SK-N-SH (cell line): ENCODE measurements at regions not wholly inside any gene's neighbourhood (a gene's known extent, or its start where the extent isn't known, plus 50 kb on each side); places are given as distances from the start of the nearest gene placed in this dataset.

Experiments
- CTCF ChIA-PET: fragments of 300-600, 350-600 bp; formaldehyde crosslinking; extraction: SDS; loops from one replicate; lab custom pipeline; 2021; lab: Yijun Ruan, JAX
- POLR2A ChIA-PET: fragments of 350-600 bp; sonication (Branson Sonifier 250); formaldehyde crosslinking; extraction: SDS; loops from one replicate; lab custom pipeline; 2020; ENCODE audit warnings: antibody characterized with exemption, inconsistent platforms; lab: Yijun Ruan, JAX
- DNase-seq: peaks from one replicate; pipeline ENCODE4 v3.0.0; 2012
- H2AFZ ChIP-seq: fragments of 200-600 bp; sonication (generic); 2 replicates; pipeline ENCODE4 v1.8.1; 2016; ENCODE audit warnings: antibody characterized with exemption, mild to moderate bottlenecking, low read depth
- H3F3A ChIP-seq: fragments of 200-600 bp; sonication (generic); replicated peaks from 2 replicates; pipeline ENCODE3; 2016; ENCODE audit warnings: antibody characterized with exemption, mild to moderate bottlenecking; ENCODE audit not compliant: insufficient read depth
- H3K27ac ChIP-seq, 2 experiments: fragments of 200-500 bp in 1 of 2; fragments of 200-600 bp in 1 of 2; sonication (Bioruptor generic) in 1 of 2; sonication (generic), shearing (Covaris generic) in 1 of 2; 2 replicates each; pipeline versions ENCODE4 v1.5.1 to v1.6.1; 2014 to 2016; ENCODE audit warnings: low read depth in 2 of 2, inconsistent platforms in 1 of 2, low read length in 1 of 2, mild to moderate bottlenecking in 1 of 2, mixed read lengths in 1 of 2
- H3K27me3 ChIP-seq: fragments of 200-600 bp; sonication (generic), shearing (Covaris generic); 2 replicates; pipeline ENCODE4 v1.6.1; 2016; ENCODE audit warnings: mixed run types; ENCODE audit not compliant: insufficient read depth
- H3K36me3 ChIP-seq, 2 experiments: fragments of 200-500 bp in 1 of 2; fragments of 200-600 bp in 1 of 2; sonication (Bioruptor generic) in 1 of 2; sonication (generic) in 1 of 2; replicated peaks in 1 of 2; 2 replicates each; pipeline versions ENCODE3 to v1.5.1; 2014 to 2016; ENCODE audit warnings: low read length in 1 of 2, mild to moderate bottlenecking in 1 of 2; ENCODE audit not compliant: insufficient read depth in 2 of 2, control insufficient read depth in 1 of 2
- H3K4me1 ChIP-seq, 2 experiments: fragments of 200-500 bp in 1 of 2; fragments of 200-600 bp in 1 of 2; sonication (Bioruptor generic) in 1 of 2; sonication (generic), shearing (Covaris generic) in 1 of 2; 2 replicates each; pipeline versions ENCODE4 v1.5.1 to v1.6.1; 2014 to 2016; ENCODE audit warnings: low read depth in 1 of 2, low read length in 1 of 2, mixed run types in 1 of 2; ENCODE audit not compliant: insufficient read depth in 2 of 2, control insufficient read depth in 1 of 2
- H3K4me2 ChIP-seq: fragments of 200-600 bp; sonication (generic), shearing (Covaris generic); 2 replicates; pipeline ENCODE4 v1.6.1; 2017; ENCODE audit warnings: mixed run types
- H3K4me3 ChIP-seq, 2 experiments: fragments of 200-500 bp in 1 of 2; fragments of 200-600 bp in 1 of 2; sonication (Bioruptor generic) in 1 of 2; sonication (generic), shearing (Covaris generic) in 1 of 2; 2 replicates each; pipeline versions ENCODE4 v1.5.1 to v1.8.1; 2014 to 2016; ENCODE audit warnings: low read depth in 2 of 2, inconsistent platforms in 1 of 2, low read length in 1 of 2, mild to moderate bottlenecking in 1 of 2, mixed read lengths in 1 of 2, moderate library complexity in 1 of 2
- H3K79me2 ChIP-seq: fragments of 200-600 bp; sonication (generic); 2 replicates; pipeline ENCODE4 v1.8.1; 2017; ENCODE audit warnings: mild to moderate bottlenecking; ENCODE audit not compliant: insufficient read depth
- H3K9ac ChIP-seq: fragments of 200-600 bp; sonication (generic); 2 replicates; pipeline ENCODE4 v1.6.1; 2017; ENCODE audit warnings: mixed run types
- H3K9me2 ChIP-seq: fragments of 200-600 bp; sonication (generic); 2 replicates; pipeline ENCODE4 v1.6.1; 2017; ENCODE audit warnings: mixed run types
- H3K9me3 ChIP-seq: fragments of 200-600 bp; sonication (generic); 2 replicates; pipeline ENCODE4 v1.6.1; 2017; ENCODE audit warnings: mixed run types, mild to moderate bottlenecking, moderate library complexity
- H4K20me1 ChIP-seq: fragments of 200-600 bp; sonication (generic); 2 replicates; pipeline ENCODE4 v1.6.1; 2017; ENCODE audit warnings: mild to moderate bottlenecking, mixed run types; ENCODE audit not compliant: insufficient read depth
- ELF1 ChIP-seq: IDR thresholded peaks from 2 replicates; pipeline ENCODE4 v1.4.0; 2012
- EP300 ChIP-seq, 2 experiments: IDR thresholded peaks; 2 replicates each; pipeline versions ENCODE4 v1.4.0 to v1.6.1; 2012; ENCODE audit warnings: borderline replicate concordance in 1 of 2, low read depth in 1 of 2, low read length in 1 of 2
- EZH2phosphoT487 ChIP-seq: fragments of 200-600 bp; sonication (generic); IDR thresholded peaks from 2 replicates; pipeline ENCODE4 v1.6.1; 2017; ENCODE audit warnings: low read depth, mixed run types, mild to moderate bottlenecking, antibody characterized with exemption, moderate library complexity, borderline replicate concordance
- FOXJ3 ChIP-seq: sonication (generic); formaldehyde crosslinking; IDR thresholded peaks from 2 replicates; pipeline ENCODE4 v1.5.1; 2020; ENCODE audit warnings: mild to moderate bottlenecking, missing genetic modification reagents
- JUND ChIP-seq: IDR thresholded peaks from 2 replicates; pipeline ENCODE4 v1.4.0; 2012
- MEF2A ChIP-seq: IDR thresholded peaks from 2 replicates; pipeline ENCODE4 v1.4.0; 2012; ENCODE audit warnings: low read depth, borderline replicate concordance
- NRF1 ChIP-seq: IDR thresholded peaks from 2 replicates; pipeline ENCODE4 v1.6.1; 2012; ENCODE audit warnings: low read depth, mild to moderate bottlenecking, low read length
- POLR2AphosphoS5 ChIP-seq: IDR thresholded peaks from 2 replicates; pipeline ENCODE4 v1.6.1; 2012; ENCODE audit warnings: low read depth, low read length
- RAD21 ChIP-seq: IDR thresholded peaks from 2 replicates; pipeline ENCODE4 v1.6.1; 2012; ENCODE audit warnings: mild to moderate bottlenecking, low read length
- REST ChIP-seq: IDR thresholded peaks from 2 replicates; pipeline ENCODE4 v1.6.1; 2012; ENCODE audit warnings: mild to moderate bottlenecking, low read depth, low read length, moderate library complexity
- RXRA ChIP-seq: IDR thresholded peaks from 2 replicates; pipeline ENCODE4 v1.4.0; 2012; ENCODE audit warnings: low read depth, mild to moderate bottlenecking, borderline replicate concordance
- SIN3A ChIP-seq: IDR thresholded peaks from 2 replicates; pipeline ENCODE4 v1.6.1; 2012; ENCODE audit warnings: low read depth, mild to moderate bottlenecking, low read length, moderate library complexity, borderline replicate concordance
- SMC3 ChIP-seq: IDR thresholded peaks from 2 replicates; pipeline ENCODE4 v1.6.1; 2012; ENCODE audit warnings: low read depth, low read length, improper control_type of control experiment
- TCF12 ChIP-seq: IDR thresholded peaks from 2 replicates; pipeline ENCODE4 v1.4.0; 2012
- YY1 ChIP-seq: IDR thresholded peaks from 2 replicates; pipeline ENCODE4 v1.4.0; 2012; ENCODE audit warnings: low read depth, mild to moderate bottlenecking
- WGBS: methylation state at CpG from one replicate; pipeline ENCODE4 v1.1.6; 2017; ENCODE audit warnings: low lambda C conversion rate; 5-methylcytosine and 5-hydroxymethylcytosine counted together
- TF ChIP-seq, protein P1 (sequence below): IDR thresholded peaks from 2 replicates; pipeline ENCODE4 v1.4.0; 2012; ENCODE audit warnings: low read depth, borderline replicate concordance

DNA sequence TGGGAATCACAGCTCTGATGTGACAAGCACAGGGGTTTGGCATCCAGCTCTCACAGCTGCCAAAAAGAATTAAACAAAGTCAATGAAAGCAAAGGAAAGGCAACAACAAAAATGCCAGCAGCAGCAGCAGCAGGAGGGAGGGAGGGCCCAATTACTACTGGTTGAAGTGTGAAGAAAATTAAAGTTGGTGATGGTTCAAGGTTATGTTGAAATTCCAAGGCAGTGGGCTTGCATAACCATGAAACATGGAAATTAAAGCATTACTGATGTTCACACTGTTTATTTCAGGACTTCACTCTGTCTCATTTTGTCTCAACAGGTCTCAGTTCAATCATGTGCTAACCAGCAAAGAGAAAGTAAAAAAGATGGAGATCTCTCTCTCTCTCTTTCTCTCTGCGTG, 220.3 kb upstream of the LYPLAL1 start:
- no peak for TF ChIP-seq JUND
- no peak for TF ChIP-seq SIN3A
- no peak for TF ChIP-seq EP300 (IDR thresholded peaks at IDR 0.05; ENCODE audit: borderline replicate concordance in 1 of 2, low read depth in 1 of 2, low read length in 1 of 2)
- no peak for TF ChIP-seq ELF1
- no peak for TF ChIP-seq SMC3
- TF ChIP-seq REST = no peak
- TF ChIP-seq POLR2AphosphoS5 = no peak
- no peak for TF ChIP-seq YY1
- TF ChIP-seq TCF12 = no peak
- no peak for TF ChIP-seq MEF2A
- no peak for TF ChIP-seq EZH2phosphoT487
- no peaks in the 10 kb centered on the region for H3K9me3 ChIP-seq
- no peak overlapping the region for H3K27ac ChIP-seq
- H3K4me2 ChIP-seq = no peak overlapping the region
- no peak overlapping the region for H3K4me3 ChIP-seq
- no peaks in the 10 kb centered on the region for H3K27me3 ChIP-seq
- no peak overlapping the region for H3K9ac ChIP-seq
- ChIA-PET POLR2A (no interaction called here), CTCF (interaction anchor here (1.2 kb wide), 1 partner anchor 10 kb away, joined by 3 read pairs; no protein-coding TSS in a partner anchor)
- no peaks in the 10 kb centered on the region for H3K4me1 ChIP-seq
- no peaks in the 10 kb centered on the region for H3K9me2 ChIP-seq
- WGBS = 100% methylated on average over 1 of the region's 1 CpG
- no peaks in the 10 kb centered on the region for H4K20me1 ChIP-seq
- no peak overlapping the region for H2AFZ ChIP-seq
- DNase-seq = no peak
- no peaks in the 10 kb centered on the region for H3K36me3 ChIP-seq
- H3K79me2 ChIP-seq = no peaks in the 10 kb centered on the region
- H3F3A ChIP-seq = no peaks in the 10 kb centered on the region

DNA sequence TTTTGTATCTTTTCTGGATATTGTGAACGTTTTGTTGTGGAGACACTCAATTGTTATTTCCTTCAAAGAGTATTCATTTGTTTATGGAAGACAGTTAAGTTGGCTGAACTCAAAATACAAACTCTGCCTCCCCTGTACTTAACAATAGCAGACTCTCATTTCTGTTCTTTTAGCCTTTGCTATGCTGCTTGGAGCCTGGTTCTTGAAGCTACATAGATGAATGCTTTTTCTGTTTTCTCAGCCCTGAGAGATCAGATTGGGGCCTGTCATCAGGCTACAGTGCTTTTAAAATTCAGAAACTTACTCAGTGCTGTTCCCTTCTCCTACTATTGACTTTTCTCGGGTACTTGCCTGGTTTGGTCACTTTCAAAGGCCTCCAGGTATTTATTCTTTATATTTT, 215.7 kb upstream of the LYPLAL1 start:
- Histone ChIP-seq H3K9ac (no peak overlapping the region), H2AFZ (peak overlapping the region; percentile 9; the same call in 1 of the 2 replicates), H4K20me1 (no peaks in the 10 kb centered on the region), H3F3A (no peaks in the 10 kb centered on the region), H3K36me3 (no peaks in the 10 kb centered on the region), H3K9me2 (no peaks in the 10 kb centered on the region), H3K9me3 (no peaks in the 10 kb centered on the region), H3K4me1 (no peaks in the 10 kb centered on the region), H3K4me3 (no peak overlapping the region), H3K27ac (no peak overlapping the region), H3K27me3 (no peaks in the 10 kb centered on the region), H3K79me2 (no peaks in the 10 kb centered on the region), H3K4me2 (no peak overlapping the region)
- WGBS = 57% methylated on average over 2 of the region's 2 CpGs
- no peak for TF ChIP-seq NRF1
- TF ChIP-seq TCF12 = no peak
- no peak for TF ChIP-seq YY1
- no peak for TF ChIP-seq SMC3
- TF ChIP-seq RXRA = no peak
- no peak for TF ChIP-seq FOXJ3
- no peak for TF ChIP-seq RAD21
- TF ChIP-seq, protein P1, sequence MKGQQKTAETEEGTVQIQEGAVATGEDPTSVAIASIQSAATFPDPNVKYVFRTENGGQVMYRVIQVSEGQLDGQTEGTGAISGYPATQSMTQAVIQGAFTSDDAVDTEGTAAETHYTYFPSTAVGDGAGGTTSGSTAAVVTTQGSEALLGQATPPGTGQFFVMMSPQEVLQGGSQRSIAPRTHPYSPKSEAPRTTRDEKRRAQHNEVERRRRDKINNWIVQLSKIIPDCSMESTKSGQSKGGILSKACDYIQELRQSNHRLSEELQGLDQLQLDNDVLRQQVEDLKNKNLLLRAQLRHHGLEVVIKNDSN = no peak
- no peak for DNase-seq
- ChIA-PET POLR2A (no interaction called here), CTCF (no interaction called here)
